ENCODE measurements at regions not wholly inside any gene's neighbourhood (a gene's known extent, or its start where the extent isn't known, plus 50 kb on each side); places are given as distances from the start of the nearest gene placed in this dataset.

- H3K4me3 ChIP-seq (ENCODE audit: low read depth, low read length) = no peak overlapping the region
- no peak for DNase-seq (ENCODE audit: low read depth)
- no peak for TF ChIP-seq CTCF (IDR thresholded peaks at IDR 0.05; ENCODE audit: low read depth, low read length, missing control alignments)
Observed at GRCh38 chr5:136656811-136657210, 291.5 kb upstream of the TRPC7 start.

- no peak overlapping the region for H3K4me3 ChIP-seq (ENCODE audit: low read depth, low read length)
- DNase-seq (ENCODE audit: low read depth) = no peak
- TF ChIP-seq CTCF (IDR thresholded peaks at IDR 0.05; ENCODE audit: low read depth, low read length, missing control alignments) = no peak
Observed at GRCh38 chr5:136655468-136655867, 290.1 kb upstream of the TRPC7 start.

GRCh38 chr5:136646915-136647314 lies 281.6 kb upstream of the TRPC7 start:
- no peak overlapping the region for H3K4me3 ChIP-seq (ENCODE audit: low read depth, low read length)

GRCh38 chr5:136642976-136643375 lies 277.6 kb upstream of the TRPC7 start:
- H3K4me3 ChIP-seq (ENCODE audit: low read depth, low read length) = no peak overlapping the region
- no peak for DNase-seq (ENCODE audit: low read depth)
- TF ChIP-seq CTCF (IDR thresholded peaks at IDR 0.05; ENCODE audit: low read depth, low read length, missing control alignments) = no peak

More at GRCh38 chr5:136646915-136647314, 281.6 kb upstream of the TRPC7 start:
- TF ChIP-seq CTCF (IDR thresholded peaks at IDR 0.05; ENCODE audit: low read depth, low read length, missing control alignments) = no peak
- DNase-seq (ENCODE audit: low read depth) = no peak

- no peak overlapping the region for H3K4me3 ChIP-seq (ENCODE audit: low read depth, low read length)
- DNase-seq (ENCODE audit: low read depth) = no peak
- TF ChIP-seq CTCF (IDR thresholded peaks at IDR 0.05; ENCODE audit: low read depth, low read length, missing control alignments) = no peak
Observed at GRCh38 chr5:136639616-136640015, 274.3 kb upstream of the TRPC7 start.

GRCh38 chr5:136638084-136638483 lies 272.7 kb upstream of the TRPC7 start:
- no peak for TF ChIP-seq CTCF (IDR thresholded peaks at IDR 0.05; ENCODE audit: low read depth, low read length, missing control alignments)

GRCh38 chr5:136636001-136636400 lies 270.7 kb upstream of the TRPC7 start:
- no peak for TF ChIP-seq CTCF (IDR thresholded peaks at IDR 0.05; ENCODE audit: low read depth, low read length, missing control alignments)
- no peak for DNase-seq (ENCODE audit: low read depth)
- H3K4me3 ChIP-seq (ENCODE audit: low read depth, low read length) = no peak overlapping the region

More at GRCh38 chr5:136638084-136638483, 272.7 kb upstream of the TRPC7 start:
- no peak for DNase-seq (ENCODE audit: low read depth)
- no peak overlapping the region for H3K4me3 ChIP-seq (ENCODE audit: low read depth, low read length)
